Tibial nerve (tissue), 4 donors: ENCODE measurements at regions not wholly inside any gene's neighbourhood (a gene's known extent, or its start where the extent isn't known, plus 50 kb on each side); places are given as distances from the start of the nearest gene placed in this dataset.
A peak's percentile ranks its signal among the peaks of the same experiment; 100 is the strongest.

ENCODE experiments used
- DNase-seq, 2 donors: peaks; one replicate each; pipeline ENCODE4 v3.0.0-alpha.2; 2019; ENCODE audit warnings: low spot score in 2 of 2
- H3K27ac ChIP-seq, 4 donors: fragments of 200-600 bp; sonication (generic) in 3 of 4; one replicate each; pipeline ENCODE4 v1.5.1; 2017 to 2019; ENCODE audit warnings: mild to moderate bottlenecking in 1 of 4
- H3K27me3 ChIP-seq, 2 donors: fragments of 200-600 bp; sonication (generic) in 1 of 2; one replicate each; pipeline versions ENCODE4 v1.5.1 to v1.6.0; 2017 to 2019
- H3K36me3 ChIP-seq, 3 donors: fragments of 200-600 bp; sonication (generic); one replicate each; pipeline ENCODE4 v1.5.1; 2018 to 2019
- H3K4me1 ChIP-seq, 4 donors: fragments of 200-600 bp; sonication (generic) in 3 of 4; one replicate each; pipeline ENCODE4 v1.5.1; 2017 to 2019
- H3K4me3 ChIP-seq, 4 donors: fragments of 200-600 bp; sonication (generic) in 3 of 4; one replicate each; pipeline ENCODE4 v1.5.1; 2017 to 2019; ENCODE audit warnings: mild to moderate bottlenecking in 1 of 4, moderate library complexity in 1 of 4
- H3K9me3 ChIP-seq, 4 donors: fragments of 200-600 bp; sonication (generic) in 3 of 4; one replicate each; pipeline ENCODE4 v1.5.1; 2017 to 2019
- EP300 ChIP-seq, 2 donors: sonication (generic); formaldehyde crosslinking; IDR thresholded peaks; one replicate each; pipeline ENCODE4 v1.6.1; 2017; ENCODE audit warnings: antibody characterized with exemption in 2 of 2, mild to moderate bottlenecking in 1 of 2
- POLR2A ChIP-seq, 2 donors: fragments of 450-650 bp; IDR thresholded peaks; one replicate each; pipeline ENCODE4 v1.6.1; 2017; ENCODE audit warnings: antibody characterized with exemption in 2 of 2, mild to moderate bottlenecking in 2 of 2, moderate library complexity in 2 of 2
- WGBS, 2 donors: methylation state at CpG; one replicate each; pipeline ENCODE4 v1.1.5; 2018; 5-methylcytosine and 5-hydroxymethylcytosine counted together
- TF ChIP-seq, protein P1 (sequence below), 5 experiments: fragments of 200-600 bp in 3 of 5; fragments of 450-650 bp in 2 of 5; sonication (generic) in 3 of 5; IDR thresholded peaks; one replicate each; pipeline ENCODE4 v1.5.1; 2016 to 2019; ENCODE audit warnings: antibody characterized with exemption in 5 of 5, mild to moderate bottlenecking in 3 of 5, moderate library complexity in 2 of 5

DNA sequence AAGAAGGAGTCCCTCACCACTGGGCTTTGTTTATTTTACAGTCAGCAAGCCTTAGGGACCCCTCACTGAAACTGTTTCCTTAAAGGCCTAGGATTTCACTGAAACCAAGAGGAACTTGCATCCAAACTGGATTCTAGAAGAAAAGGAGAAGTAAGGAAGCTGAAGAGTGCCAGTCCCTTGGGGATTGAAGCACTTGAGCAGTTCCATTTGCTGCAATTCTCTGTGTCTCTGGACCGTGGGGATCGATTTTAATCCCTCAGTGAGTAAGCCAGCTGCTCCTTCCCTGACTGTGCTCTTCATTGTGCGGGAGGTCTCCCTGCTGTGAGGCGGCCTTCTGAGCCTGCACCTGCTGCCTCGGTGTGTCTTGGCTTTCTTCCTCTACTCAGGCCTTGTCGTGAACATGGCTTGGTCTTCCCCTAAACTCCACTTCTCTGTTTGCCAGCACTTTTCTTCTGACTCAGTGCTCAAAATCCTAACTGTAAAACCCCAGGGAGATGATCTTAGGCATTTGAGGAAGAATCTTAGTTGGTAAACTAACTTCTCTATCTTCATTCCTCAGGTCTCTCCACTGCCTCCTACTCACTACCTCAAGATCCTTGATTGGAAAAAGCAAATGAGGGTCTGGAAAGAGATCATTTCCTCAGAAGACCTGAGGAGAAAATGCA, 132.6 kb downstream of the SLC38A6 start:
- Histone ChIP-seq H3K4me3 (no peak overlapping the region), H3K9me3 (peaks cover 0 to 12% (median 0%) of the 10 kb centered on the region in 4 donors), H3K4me1 (peaks cover 0 to 11% (median 0%) of the 10 kb centered on the region in 4 donors), H3K27ac (no peak overlapping the region), H3K36me3 (peaks cover 0 to 16% (median 0%) of the 10 kb centered on the region in 3 donors), H3K27me3 (no peaks in the 10 kb centered on the region)
- no peak for TF ChIP-seq POLR2A (IDR thresholded peaks at IDR 0.05)
- TF ChIP-seq EP300 (IDR thresholded peaks at IDR 0.05), result no peak
- TF ChIP-seq, protein P1, sequence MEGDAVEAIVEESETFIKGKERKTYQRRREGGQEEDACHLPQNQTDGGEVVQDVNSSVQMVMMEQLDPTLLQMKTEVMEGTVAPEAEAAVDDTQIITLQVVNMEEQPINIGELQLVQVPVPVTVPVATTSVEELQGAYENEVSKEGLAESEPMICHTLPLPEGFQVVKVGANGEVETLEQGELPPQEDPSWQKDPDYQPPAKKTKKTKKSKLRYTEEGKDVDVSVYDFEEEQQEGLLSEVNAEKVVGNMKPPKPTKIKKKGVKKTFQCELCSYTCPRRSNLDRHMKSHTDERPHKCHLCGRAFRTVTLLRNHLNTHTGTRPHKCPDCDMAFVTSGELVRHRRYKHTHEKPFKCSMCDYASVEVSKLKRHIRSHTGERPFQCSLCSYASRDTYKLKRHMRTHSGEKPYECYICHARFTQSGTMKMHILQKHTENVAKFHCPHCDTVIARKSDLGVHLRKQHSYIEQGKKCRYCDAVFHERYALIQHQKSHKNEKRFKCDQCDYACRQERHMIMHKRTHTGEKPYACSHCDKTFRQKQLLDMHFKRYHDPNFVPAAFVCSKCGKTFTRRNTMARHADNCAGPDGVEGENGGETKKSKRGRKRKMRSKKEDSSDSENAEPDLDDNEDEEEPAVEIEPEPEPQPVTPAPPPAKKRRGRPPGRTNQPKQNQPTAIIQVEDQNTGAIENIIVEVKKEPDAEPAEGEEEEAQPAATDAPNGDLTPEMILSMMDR (IDR thresholded peaks at IDR 0.05), result no peak
- no peak for DNase-seq
- 61 to 71% methylated on average over 6 of the region's 6 CpGs for WGBS, 2 donors

DNA sequence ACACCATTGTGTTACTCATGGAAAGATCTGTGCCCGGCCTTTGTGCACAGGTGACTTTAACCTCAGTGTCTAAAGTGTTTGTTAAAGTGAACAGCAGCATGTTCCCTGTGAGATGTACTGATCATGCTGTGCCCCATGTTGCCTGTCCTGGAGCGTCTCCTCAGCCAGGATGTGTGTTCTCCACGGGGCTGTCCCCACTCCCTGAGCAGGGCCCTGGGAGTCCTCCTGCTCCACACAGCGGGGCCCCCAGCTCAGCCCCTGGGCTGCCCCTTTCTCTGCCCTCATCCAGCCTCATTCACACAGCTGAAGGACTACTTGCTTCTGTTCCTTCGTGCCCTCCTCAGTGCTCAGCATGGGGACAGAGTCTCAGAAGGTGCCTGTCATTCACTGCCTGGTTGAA, 131.5 kb downstream of the SLC38A6 start:
- no peaks in the 10 kb centered on the region for H3K27me3 ChIP-seq
- peaks cover 0 to 12% (median 0%) of the 10 kb centered on the region in 4 donors for H3K9me3 ChIP-seq
- TF ChIP-seq POLR2A (IDR thresholded peaks at IDR 0.05) (no peak), EP300 (IDR thresholded peaks at IDR 0.05) (no peak)
- TF ChIP-seq, protein P1 (IDR thresholded peaks at IDR 0.05), result no peak
- H3K27ac ChIP-seq, result no peak overlapping the region
- 95 to 96% methylated on average over 5 of the region's 5 CpGs for WGBS, 2 donors
- H3K36me3 ChIP-seq, result peaks cover 0 to 16% (median 0%) of the 10 kb centered on the region in 3 donors
- no peak overlapping the region for H3K4me3 ChIP-seq
- no peak for DNase-seq
- peaks cover 0 to 16% (median 0%) of the 10 kb centered on the region in 4 donors for H3K4me1 ChIP-seq

DNA sequence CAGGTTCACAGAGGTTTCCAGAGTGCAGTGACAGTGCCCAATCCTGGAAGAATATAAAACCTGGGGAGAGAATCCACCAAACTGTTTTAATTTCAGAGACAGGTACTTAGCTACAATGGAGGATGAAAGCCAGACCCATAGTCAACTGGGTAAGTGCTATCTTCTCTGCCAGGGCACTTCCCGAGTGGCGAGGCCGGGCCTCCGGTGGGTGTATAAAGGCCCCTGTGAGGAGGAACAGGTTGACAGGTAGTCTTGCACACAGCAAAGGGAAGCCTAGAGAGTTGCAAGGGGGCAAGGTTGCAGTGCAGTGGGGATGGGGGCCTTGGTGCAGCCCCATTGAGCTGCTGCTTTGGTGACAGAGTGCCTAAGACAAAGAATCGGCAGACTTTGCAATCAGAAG, 130.7 kb downstream of the SLC38A6 start:
- Histone ChIP-seq H3K9me3 (peaks cover 0 to 12% (median 0%) of the 10 kb centered on the region in 4 donors), H3K27ac (no peak overlapping the region), H3K27me3 (no peaks in the 10 kb centered on the region), H3K4me1 (peaks cover 0 to 22% (median 0%) of the 10 kb centered on the region in 4 donors), H3K36me3 (peaks cover 0 to 16% (median 0%) of the 10 kb centered on the region in 3 donors), H3K4me3 (no peak overlapping the region)
- DNase-seq, result no peak
- TF ChIP-seq EP300 (IDR thresholded peaks at IDR 0.05), result no peak
- TF ChIP-seq, protein P1 (IDR thresholded peaks at IDR 0.05), result no peak
- WGBS, 2 donors, result 98% methylated on average over 5 of the region's 5 CpGs

DNA sequence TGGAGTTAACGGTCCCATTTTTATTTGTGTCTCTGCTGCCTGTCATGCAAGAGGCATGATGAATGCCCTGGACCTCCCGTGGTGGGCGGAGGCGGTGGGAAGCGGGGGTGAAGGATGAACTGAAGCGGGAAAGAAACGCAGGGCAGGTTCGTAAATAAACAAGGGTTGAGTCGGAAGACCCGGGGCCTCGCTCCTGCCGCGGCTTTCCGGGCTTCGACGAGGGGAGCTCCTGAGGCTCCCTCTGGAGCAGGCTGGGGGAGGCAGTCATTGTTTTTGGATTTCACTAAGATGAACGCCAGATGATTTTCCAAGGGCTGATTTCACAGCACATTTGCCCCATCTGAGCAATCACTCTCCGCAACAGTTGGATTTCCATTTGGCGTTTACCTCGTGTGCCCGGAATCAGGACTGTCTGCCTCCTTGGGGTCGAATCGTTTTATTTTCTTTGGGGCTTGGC, 130.2 kb downstream of the SLC38A6 start:
- TF ChIP-seq, protein P1 (IDR thresholded peaks at IDR 0.05), result no peak
- TF ChIP-seq POLR2A (IDR thresholded peaks at IDR 0.05), result no peak
- no peak for TF ChIP-seq EP300 (IDR thresholded peaks at IDR 0.05)
- Histone ChIP-seq H3K27ac (no peak overlapping the region), H3K27me3 (no peaks in the 10 kb centered on the region), H3K4me3 (peak overlapping the region in 1 of 4 donors; percentile 9), H3K4me1 (peaks cover 0 to 22% (median 0%) of the 10 kb centered on the region in 4 donors), H3K9me3 (peaks cover 0 to 12% (median 0%) of the 10 kb centered on the region in 4 donors), H3K36me3 (peaks cover 0 to 16% (median 0%) of the 10 kb centered on the region in 3 donors)
- 28 to 31% methylated on average over 23 of the region's 23 CpGs for WGBS, 2 donors
- no peak for DNase-seq

DNA sequence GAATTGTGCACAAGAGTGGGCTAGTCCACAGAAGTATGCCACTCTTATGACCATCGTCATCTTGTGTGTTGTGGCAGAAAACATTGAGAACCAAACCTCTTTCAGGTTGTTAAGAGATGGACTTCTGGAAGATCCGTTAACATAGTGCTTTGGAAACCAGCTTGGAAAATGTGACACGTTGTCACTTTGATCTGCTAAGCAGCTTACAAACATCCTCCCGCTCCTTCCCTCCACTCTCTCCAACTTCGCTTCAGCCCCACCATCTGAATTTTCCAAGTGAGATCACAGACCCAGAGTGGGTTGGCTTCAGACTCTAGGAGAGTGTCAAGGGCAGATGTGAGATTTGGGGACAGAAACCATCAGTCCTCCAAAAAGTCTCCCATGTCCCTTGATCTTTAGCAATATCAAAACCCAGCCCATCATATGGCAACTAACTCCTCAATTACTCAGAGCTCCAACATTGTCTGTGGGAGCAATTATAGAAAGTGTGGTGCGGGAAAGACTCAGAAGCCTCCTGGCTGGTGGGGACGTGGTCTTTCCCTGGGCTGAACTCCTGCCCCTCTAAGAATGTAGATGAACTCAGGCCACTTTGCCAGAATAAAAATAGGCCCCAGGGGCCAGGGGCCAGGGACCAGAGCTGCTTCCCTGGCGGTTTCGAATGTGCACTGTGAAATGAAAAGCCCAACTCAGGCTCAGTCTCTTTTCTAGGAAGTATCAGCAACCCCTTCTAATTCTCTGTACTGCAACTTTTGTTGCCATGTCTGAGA, 129.5 kb downstream of the SLC38A6 start:
- no peaks in the 10 kb centered on the region for H3K27me3 ChIP-seq
- no peak for DNase-seq
- 61 to 66% methylated on average over 9 of the region's 9 CpGs for WGBS, 2 donors
- H3K36me3 ChIP-seq, result peaks cover 0 to 16% (median 0%) of the 10 kb centered on the region in 3 donors
- H3K27ac ChIP-seq, result no peak overlapping the region
- peaks cover 0 to 12% (median 0%) of the 10 kb centered on the region in 4 donors for H3K9me3 ChIP-seq
- no peak overlapping the region for H3K4me3 ChIP-seq
- peaks cover 0 to 22% (median 0%) of the 10 kb centered on the region in 4 donors for H3K4me1 ChIP-seq
- TF ChIP-seq, protein P1 (IDR thresholded peaks at IDR 0.05), result no peak
- no peak for TF ChIP-seq POLR2A (IDR thresholded peaks at IDR 0.05)
- TF ChIP-seq EP300 (IDR thresholded peaks at IDR 0.05), result no peak
